Activated naive CD4-positive, alpha-beta T cell treated with anti-CD3 and anti-CD28 coated beads, Interleukin-2, amount 50 U/mL, for 72 hours (primary cell): ENCODE measurements at regions not wholly inside any gene's neighbourhood (a gene's known extent, or its start where the extent isn't known, plus 50 kb on each side); places are given as distances from the start of the nearest gene placed in this dataset.
"Not testable (repeated sequence)": the region's sequence is repeated elsewhere in the genome, so short reads cannot be mapped to it uniquely, and the experiment has no call there.

Experiments used
- ATAC-seq, 2 donors: fragments of 150-1000 bp; cut with Tn5 transposase; 2 replicates each; pipeline ENCODE4 v1.10.0; 2021; ENCODE audit warnings: mild to moderate bottlenecking in 2 of 2, moderate library complexity in 2 of 2
- DNase-seq, 2 donors: peaks; one replicate each; pipeline ENCODE4 v3.0.0; 2021 to 2022; ENCODE audit warnings: low spot score in 2 of 2
- H3K27ac Mint-ChIP-seq, 2 donors: one replicate each; pipeline ENCODE4 v1.8.0; 2022; ENCODE audit warnings: mild to moderate bottlenecking in 2 of 2, mixed read lengths in 2 of 2
- H3K36me3 Mint-ChIP-seq, 2 donors: one replicate each; pipeline ENCODE4 v1.8.0; 2022; ENCODE audit warnings: mixed read lengths in 2 of 2
- H3K9me3 Mint-ChIP-seq, 2 donors: one replicate each; pipeline ENCODE4 v1.8.0; 2022; ENCODE audit warnings: mixed read lengths in 2 of 2

DNA sequence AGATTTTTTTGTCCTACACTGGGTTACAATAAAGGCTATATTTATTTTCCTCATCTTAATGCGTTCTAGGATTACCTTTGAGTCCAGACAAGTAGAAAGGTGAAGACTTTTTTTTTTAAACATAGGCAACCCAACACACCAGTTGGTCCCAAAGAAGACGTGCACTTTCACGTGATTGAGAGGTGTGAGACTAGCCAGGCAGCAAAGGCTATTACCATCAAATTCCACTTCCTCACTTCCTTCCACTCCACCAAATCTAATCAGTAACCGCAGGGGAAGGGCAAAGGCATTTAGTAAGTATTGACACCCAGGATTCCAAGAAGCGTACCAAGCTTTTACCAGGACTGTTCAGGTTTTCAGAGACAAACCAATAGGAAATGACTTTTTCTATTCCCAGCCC, 109.3 kb downstream of the APIP start:
- Mint-ChIP-seq H3K9me3 (peaks cover 14 to 18% of the 10 kb centered on the region in 2 donors), H3K36me3 (peaks cover 9 to 15% of the 10 kb centered on the region in 2 donors), H3K27ac (no peak overlapping the region)
- ATAC-seq (no peak), DNase-seq (no peak)

DNA sequence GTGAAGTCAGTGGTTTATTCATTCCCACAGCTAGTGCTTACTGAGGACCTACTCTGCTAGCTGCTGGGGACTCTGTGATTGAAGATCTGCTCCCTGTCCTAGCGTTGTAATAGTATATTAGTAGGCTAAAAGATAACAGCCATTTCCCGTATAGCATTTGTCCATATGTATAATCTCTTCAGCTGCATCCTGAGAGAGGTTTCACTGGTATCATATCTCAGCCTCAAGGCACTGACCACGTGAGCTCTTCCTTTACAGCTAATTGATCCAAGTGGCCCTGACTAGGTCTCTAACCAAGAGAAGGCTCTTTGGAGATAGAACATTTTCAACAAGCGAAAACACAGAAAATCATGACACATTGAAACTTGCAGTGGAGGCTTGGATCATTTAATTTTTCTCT, 110.2 kb downstream of the APIP start:
- peaks cover 14 to 18% of the 10 kb centered on the region in 2 donors for H3K9me3 Mint-ChIP-seq
- no peak for ATAC-seq
- DNase-seq = no peak
- H3K36me3 Mint-ChIP-seq = peaks cover 9 to 15% of the 10 kb centered on the region in 2 donors
- no peak overlapping the region for H3K27ac Mint-ChIP-seq

GRCh38 chr11:34799848-34800247, 116.3 kb downstream of the APIP start:
- no peak for ATAC-seq
- Mint-ChIP-seq H3K27ac (peak overlapping the region in 1 of 2 donors; percentile 10), H3K9me3 (no peaks in the 10 kb centered on the region), H3K36me3 (no peaks in the 10 kb centered on the region)
- DNase-seq = no peak

- H3K27ac Mint-ChIP-seq = no peak overlapping the region
Observed at GRCh38 chr11:34798985-34799384, 117.2 kb downstream of the APIP start.

DNA sequence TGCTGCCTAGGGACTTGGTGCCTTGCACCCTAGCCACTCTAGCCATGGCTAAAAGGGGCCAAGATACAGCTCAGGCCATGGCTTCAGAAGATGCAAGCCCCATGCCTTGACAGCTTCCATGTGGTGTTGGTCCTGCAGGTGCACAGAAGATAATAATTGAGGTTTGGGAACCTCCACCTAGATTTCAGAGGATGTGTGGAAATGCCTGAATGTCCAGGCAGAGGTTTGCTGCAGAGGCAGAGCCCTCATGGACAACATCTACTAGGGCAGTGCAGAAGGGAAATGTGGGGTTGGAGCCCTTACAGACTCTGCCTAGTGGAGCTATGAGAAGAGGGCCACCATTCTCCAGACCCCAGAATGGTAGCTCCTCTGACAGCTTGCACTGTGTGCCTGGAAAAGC, 118.7 kb downstream of the APIP start:
- not testable (repeated sequence) for DNase-seq, ATAC-seq, H3K36me3 Mint-ChIP-seq, H3K9me3 Mint-ChIP-seq, H3K27ac Mint-ChIP-seq

More at GRCh38 chr11:34798985-34799384, 117.2 kb downstream of the APIP start:
- no peaks in the 10 kb centered on the region for H3K9me3 Mint-ChIP-seq
- no peak for DNase-seq
- H3K36me3 Mint-ChIP-seq = no peaks in the 10 kb centered on the region
- ATAC-seq = no peak

DNA sequence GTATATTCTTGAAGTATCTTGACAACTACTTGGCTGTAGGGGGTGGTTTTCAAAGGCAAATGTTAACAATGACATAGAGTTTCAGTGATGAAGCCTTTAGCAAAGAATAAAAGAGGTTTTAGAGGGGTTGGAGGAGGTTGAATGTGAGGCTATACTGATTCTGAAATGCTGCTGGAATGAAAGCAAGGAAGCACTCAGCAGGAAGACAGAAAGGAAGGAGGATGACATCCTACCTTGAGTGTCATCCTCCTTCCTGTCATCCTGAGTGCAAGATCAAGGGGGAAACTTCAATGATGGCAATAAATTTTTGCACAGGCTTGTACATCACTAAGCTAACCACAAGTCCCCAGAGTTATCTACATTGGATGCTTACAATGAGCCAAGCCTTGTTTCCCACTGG, 120.5 kb downstream of the APIP start:
- no peaks in the 10 kb centered on the region for H3K36me3 Mint-ChIP-seq
- H3K27ac Mint-ChIP-seq = no peak overlapping the region
- ATAC-seq = no peak

DNA sequence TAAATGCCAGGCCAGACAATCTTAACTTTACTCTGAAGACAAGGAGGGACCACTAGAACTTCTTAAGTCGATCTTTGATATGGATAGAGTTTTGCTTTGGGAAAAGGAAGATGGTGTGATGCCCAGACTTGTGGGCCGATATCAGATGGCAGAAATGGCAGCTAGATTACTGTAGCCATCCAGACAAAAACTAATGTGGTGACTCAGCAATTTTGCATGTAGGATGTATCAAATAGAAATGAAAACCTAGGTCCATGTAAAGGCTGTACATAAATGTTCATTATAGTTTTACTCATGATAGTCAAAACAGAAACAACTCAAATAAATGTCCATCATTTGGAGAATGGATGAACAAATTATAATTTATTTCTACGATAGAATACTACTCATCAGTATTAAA, 121.5 kb downstream of the APIP start:
- H3K9me3 Mint-ChIP-seq = peaks cover 3 to 4% of the 10 kb centered on the region in 2 donors
- DNase-seq (no peak), ATAC-seq (no peak)
- H3K27ac Mint-ChIP-seq = no peak overlapping the region
- H3K36me3 Mint-ChIP-seq = peaks cover 4% of the 10 kb centered on the region in 2 donors

More for the DNA sequence above, 120.5 kb downstream of the APIP start:
- no peaks in the 10 kb centered on the region for H3K9me3 Mint-ChIP-seq
- DNase-seq = no peak

DNA sequence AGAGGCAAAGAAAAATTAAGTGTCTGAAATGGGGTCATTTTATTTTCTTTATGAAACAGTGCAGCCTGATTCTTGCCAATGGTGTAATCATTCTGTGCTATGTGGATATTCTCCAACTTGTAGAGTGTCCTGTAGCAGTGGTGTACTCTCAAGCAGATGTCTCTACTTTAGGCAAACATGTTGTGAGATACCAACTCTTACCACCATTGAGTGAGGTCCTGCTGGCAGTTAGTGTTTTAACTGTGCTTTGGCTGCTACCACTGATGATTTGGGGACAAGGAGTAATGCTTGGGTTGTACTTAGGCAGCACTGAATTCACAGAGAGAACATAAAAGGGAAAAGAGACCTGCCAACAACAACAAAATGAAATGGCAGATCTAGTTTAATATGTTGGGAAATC, 122.5 kb downstream of the APIP start:
- H3K36me3 Mint-ChIP-seq = peaks cover 4 to 10% of the 10 kb centered on the region in 2 donors
- no peak for ATAC-seq
- no peak overlapping the region for H3K27ac Mint-ChIP-seq

DNA sequence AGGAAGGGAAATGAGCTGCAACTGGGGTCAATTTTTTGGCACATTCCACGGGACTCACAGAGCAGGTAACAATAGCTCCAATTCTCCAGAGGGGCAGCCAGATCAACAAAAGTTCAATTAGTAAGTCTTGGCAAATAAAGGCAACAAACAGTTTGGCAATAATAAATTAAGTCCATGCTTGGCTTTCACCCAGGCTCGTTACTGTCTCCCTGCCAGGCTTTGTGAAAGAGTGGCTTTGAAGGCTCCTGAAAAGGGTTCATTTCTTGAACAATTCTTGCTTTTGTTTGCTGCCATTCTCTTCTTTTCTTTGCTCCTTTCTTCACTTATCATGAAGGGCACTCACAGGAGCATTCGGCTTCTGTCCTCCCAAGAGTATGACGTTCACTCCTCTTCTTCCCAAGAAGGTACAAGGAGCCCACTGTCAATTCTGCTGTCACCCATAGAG, 123.3 kb downstream of the APIP start:
- no peak for DNase-seq
- H3K9me3 Mint-ChIP-seq = peaks cover 4 to 10% of the 10 kb centered on the region in 2 donors
- H3K27ac Mint-ChIP-seq = no peak overlapping the region
- no peak for ATAC-seq
- peaks cover 4 to 10% of the 10 kb centered on the region in 2 donors for H3K36me3 Mint-ChIP-seq

More for the DNA sequence above, 122.5 kb downstream of the APIP start:
- DNase-seq = no peak
- H3K9me3 Mint-ChIP-seq = peaks cover 4 to 10% of the 10 kb centered on the region in 2 donors

GRCh38 chr11:34791780-34792542, 124.2 kb downstream of the APIP start:
- ATAC-seq (no peak), DNase-seq (no peak)
- Mint-ChIP-seq H3K9me3 (peaks cover 4 to 10% of the 10 kb centered on the region in 2 donors), H3K27ac (no peak overlapping the region), H3K36me3 (peaks cover 4 to 10% of the 10 kb centered on the region in 2 donors)

GRCh38 chr11:34790620-34791019, 125.6 kb downstream of the APIP start:
- ATAC-seq = no peak
- H3K9me3 Mint-ChIP-seq = peaks cover 4 to 10% of the 10 kb centered on the region in 2 donors
- DNase-seq = no peak
- H3K36me3 Mint-ChIP-seq = peaks cover 4 to 10% of the 10 kb centered on the region in 2 donors
- H3K27ac Mint-ChIP-seq = no peak overlapping the region

- Mint-ChIP-seq H3K9me3 (peaks cover 4 to 10% of the 10 kb centered on the region in 2 donors), H3K27ac (no peak overlapping the region), H3K36me3 (peaks cover 4 to 10% of the 10 kb centered on the region in 2 donors)
- DNase-seq (no peak), ATAC-seq (no peak)
Observed at GRCh38 chr11:34789196-34789834, 126.9 kb downstream of the APIP start.

DNA sequence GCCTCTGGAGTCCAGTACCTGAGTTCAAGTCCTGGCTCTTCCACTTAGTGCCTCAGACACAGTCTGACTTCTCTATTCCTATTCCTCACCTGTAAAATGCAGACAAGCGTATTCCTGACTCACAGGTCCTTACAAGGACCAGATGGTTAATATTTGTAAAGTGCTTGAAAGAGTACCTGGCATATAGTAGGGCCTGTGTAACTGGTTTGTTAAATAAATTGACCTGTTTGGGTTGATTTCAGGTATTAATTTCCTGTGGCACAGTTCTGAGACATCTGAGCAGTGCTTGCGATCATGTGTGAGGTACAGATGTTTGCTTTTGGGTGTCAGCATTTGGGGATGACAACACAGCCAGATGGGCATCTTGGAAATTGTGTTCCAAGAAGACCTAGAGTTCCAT, 127.5 kb downstream of the APIP start:
- no peak overlapping the region for H3K27ac Mint-ChIP-seq
- peaks cover 4 to 10% of the 10 kb centered on the region in 2 donors for H3K9me3 Mint-ChIP-seq
- no peak for DNase-seq
- no peak for ATAC-seq
- peaks cover 4 to 10% of the 10 kb centered on the region in 2 donors for H3K36me3 Mint-ChIP-seq

GRCh38 chr11:34787895-34788294, 128.3 kb downstream of the APIP start:
- DNase-seq = no peak
- no peak for ATAC-seq
- no peak overlapping the region for H3K27ac Mint-ChIP-seq

DNA sequence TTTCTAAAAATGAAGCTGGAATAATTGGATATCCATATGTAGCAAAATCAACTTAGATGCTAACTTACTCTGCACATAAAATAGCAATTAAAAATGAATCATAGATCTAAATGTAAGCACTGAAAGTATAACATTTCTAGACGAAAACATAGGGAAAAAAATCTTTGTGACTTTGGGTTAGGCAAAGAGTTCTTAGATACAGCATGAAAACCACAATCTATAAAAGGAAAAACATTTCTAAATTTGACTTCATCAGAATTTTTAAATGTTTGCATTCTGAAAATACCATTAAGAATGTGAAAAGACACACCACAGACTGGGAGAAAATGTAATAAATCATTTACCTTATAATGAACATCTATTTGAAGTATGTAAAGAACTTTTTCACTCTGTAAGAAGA, 128.8 kb downstream of the APIP start:
- no peak for DNase-seq
- Mint-ChIP-seq H3K36me3 (peaks cover 4 to 10% of the 10 kb centered on the region in 2 donors), H3K9me3 (peaks cover 4 to 10% of the 10 kb centered on the region in 2 donors), H3K27ac (no peak overlapping the region)
- ATAC-seq = no peak

More at GRCh38 chr11:34787895-34788294, 128.3 kb downstream of the APIP start:
- peaks cover 4 to 10% of the 10 kb centered on the region in 2 donors for H3K36me3 Mint-ChIP-seq
- peaks cover 4 to 10% of the 10 kb centered on the region in 2 donors for H3K9me3 Mint-ChIP-seq

- ATAC-seq (no peak), DNase-seq (no peak)
- Mint-ChIP-seq H3K36me3 (peaks cover 0 to 2% of the 10 kb centered on the region in 2 donors), H3K9me3 (peaks cover 0 to 3% of the 10 kb centered on the region in 2 donors), H3K27ac (no peak overlapping the region)
Observed at GRCh38 chr11:34784318-34784841, 131.8 kb downstream of the APIP start.

DNA sequence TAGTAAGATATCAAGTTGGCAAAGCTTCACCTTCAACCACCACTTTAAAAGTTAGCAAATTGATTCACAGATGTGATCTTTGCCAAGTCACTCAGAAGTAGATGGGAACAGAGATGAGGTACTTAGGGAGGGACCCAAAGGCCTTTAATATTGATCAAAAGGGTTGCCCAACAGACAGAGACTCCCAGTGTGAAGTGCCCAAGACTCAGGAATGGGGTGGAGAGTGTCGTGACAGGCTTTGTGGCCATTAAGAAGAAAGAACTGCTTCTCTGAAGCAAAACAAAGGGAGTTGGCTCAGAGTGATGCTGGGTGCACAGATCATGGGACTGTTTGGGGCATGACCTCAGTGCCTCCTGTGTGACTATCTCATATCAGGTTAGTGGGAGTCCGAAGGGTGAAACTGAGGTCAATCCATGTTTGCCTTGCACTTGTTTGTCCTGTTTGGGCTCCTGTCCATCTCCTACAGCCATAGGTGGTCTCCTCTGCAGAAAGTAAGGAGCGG, 132.3 kb downstream of the APIP start:
- Mint-ChIP-seq H3K36me3 (no peaks in the 10 kb centered on the region), H3K27ac (no peak overlapping the region), H3K9me3 (no peaks in the 10 kb centered on the region)
- ATAC-seq = no peak
- no peak for DNase-seq
